GM12874 (cell line): ENCODE measurements at regions not wholly inside any gene's neighbourhood (a gene's known extent, or its start where the extent isn't known, plus 50 kb on each side); places are given as distances from the start of the nearest gene placed in this dataset.

Experiments
- TF ChIP-seq, protein P1 (sequence below): IDR thresholded peaks from 2 replicates; pipeline ENCODE4 v1.5.1; 2011; ENCODE audit warnings: low read depth, mild to moderate bottlenecking, control low read depth, low read length, moderate library complexity; ENCODE audit not compliant: insufficient read depth

- TF ChIP-seq, protein P1, sequence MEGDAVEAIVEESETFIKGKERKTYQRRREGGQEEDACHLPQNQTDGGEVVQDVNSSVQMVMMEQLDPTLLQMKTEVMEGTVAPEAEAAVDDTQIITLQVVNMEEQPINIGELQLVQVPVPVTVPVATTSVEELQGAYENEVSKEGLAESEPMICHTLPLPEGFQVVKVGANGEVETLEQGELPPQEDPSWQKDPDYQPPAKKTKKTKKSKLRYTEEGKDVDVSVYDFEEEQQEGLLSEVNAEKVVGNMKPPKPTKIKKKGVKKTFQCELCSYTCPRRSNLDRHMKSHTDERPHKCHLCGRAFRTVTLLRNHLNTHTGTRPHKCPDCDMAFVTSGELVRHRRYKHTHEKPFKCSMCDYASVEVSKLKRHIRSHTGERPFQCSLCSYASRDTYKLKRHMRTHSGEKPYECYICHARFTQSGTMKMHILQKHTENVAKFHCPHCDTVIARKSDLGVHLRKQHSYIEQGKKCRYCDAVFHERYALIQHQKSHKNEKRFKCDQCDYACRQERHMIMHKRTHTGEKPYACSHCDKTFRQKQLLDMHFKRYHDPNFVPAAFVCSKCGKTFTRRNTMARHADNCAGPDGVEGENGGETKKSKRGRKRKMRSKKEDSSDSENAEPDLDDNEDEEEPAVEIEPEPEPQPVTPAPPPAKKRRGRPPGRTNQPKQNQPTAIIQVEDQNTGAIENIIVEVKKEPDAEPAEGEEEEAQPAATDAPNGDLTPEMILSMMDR = no peak
These were observed 103.3 kb upstream of the KIT start for GRCh38 chr4:54554339-54554990.

DNA sequence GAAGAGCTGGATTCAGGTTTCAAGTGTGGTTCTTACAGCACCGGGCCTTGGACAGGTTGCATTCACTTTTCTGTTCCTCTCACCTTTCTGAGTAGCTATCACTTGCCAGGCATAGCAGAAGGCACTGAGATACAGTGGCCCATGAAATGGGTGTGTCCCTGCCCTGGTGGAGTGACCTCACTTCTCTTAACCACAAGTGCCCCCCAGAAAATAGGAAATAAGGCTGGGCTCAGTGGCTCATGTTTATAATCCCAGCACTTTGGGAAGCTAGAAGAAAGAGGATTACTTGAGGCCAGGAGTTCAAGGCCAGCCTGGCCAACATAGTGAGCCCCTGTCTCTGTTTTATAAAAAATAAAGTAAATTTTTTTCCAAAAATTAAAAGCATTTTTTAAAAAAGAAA lies 101.7 kb upstream of the KIT start:
- TF ChIP-seq, protein P1 = no peak

DNA sequence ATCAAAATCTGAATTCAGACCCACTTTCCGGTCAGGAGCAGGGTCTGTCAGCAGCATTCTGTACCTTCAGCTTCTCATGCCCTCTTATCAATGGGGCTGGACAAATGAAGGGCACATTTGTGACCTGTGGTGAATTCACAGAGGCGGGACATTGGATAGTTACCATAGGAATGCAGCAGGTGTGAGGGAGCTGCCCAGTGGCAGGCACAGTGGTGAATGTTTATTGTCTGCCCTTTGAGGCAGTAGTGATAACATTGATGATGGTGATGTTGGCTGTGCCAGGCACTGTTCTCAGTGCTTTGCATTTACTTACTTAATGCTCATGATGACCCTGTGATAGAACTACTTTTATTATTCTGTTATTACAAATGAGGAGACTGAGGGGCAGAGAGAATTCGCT lies 101.2 kb upstream of the KIT start:
- TF ChIP-seq, protein P1 = no peak

- TF ChIP-seq, protein P1 = no peak
These were observed 98.7 kb upstream of the KIT start for GRCh38 chr4:54558889-54559677.

DNA sequence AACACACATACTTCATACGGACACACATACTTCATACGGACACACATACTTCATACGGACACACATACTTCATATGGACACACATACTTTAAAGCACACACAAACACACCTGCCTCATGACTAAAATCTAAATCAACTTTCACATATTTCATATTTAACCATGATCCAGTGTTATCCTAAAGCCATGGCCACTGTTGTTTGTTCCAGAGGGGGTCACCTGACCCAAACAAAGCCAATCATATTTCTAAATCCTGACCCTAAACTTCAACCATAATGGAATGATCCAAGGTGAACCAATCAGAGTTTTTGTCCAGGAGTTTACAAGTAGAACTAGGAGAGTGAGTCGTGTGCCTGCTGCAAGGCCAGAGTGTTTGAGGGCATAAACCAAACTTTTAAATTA lies 97.2 kb upstream of the KIT start:
- TF ChIP-seq, protein P1 = no peak

- TF ChIP-seq, protein P1 = no peak
These were observed 95.8 kb upstream of the KIT start for GRCh38 chr4:54561940-54562339.

DNA sequence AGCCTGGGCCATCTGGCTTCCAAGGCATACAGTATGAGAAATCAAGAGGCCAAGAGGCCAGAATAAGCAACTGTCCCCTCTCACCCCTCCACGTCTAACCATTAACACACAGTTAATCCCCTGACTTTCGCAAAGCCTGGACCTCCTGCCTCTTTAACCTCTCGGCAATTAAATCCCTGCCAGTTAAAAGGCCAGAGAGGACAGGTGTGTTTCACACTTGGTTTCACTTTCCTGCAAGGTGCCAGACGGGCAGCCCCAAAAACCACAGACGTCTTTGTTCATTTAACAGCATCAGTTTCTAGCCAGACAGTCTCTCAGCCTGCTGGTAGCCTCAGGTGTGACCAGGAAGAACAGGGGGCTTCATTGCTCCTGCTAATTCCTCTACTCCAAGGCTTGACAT lies 91.1 kb upstream of the KIT start:
- TF ChIP-seq, protein P1 = no peak
